ENCODE measurements at regions not wholly inside any gene's neighbourhood (a gene's known extent, or its start where the extent isn't known, plus 50 kb on each side); places are given as distances from the start of the nearest gene placed in this dataset.
A peak's percentile ranks its signal among the peaks of the same experiment; 100 is the strongest.

- H3K36me3 ChIP-seq (ENCODE audit: control insufficient read depth in 2 of 2, extremely low read depth in 1 of 2, insufficient read depth in 2 of 2, low read length in 2 of 2) = no peaks in the 10 kb centered on the region
- POLR2A ChIA-PET = no interaction called here
- no peaks in the 10 kb centered on the region for H4K20me1 ChIP-seq (replicated peaks; ENCODE audit: control insufficient read depth, extremely low read depth, insufficient read depth, low read length)
- H3K4me1 ChIP-seq (ENCODE audit: control insufficient read depth, extremely low read depth, insufficient read depth, low read length) = peaks cover 10% of the 10 kb centered on the region
- BruUV-seq (replicated peaks) = no TSS peak
- no peaks in the 10 kb centered on the region for H3K9me1 ChIP-seq (replicated peaks; ENCODE audit: control insufficient read depth, extremely low read depth, insufficient read depth, low read length)
- no peak overlapping the region for H3K9ac ChIP-seq (replicated peaks; ENCODE audit: extremely low read depth, insufficient read depth, low read length)
- intact Hi-C loops (cut with micrococcal nuclease) (no loop called here), dilution Hi-C loops (cut with MboI; ENCODE audit: extremely low pct_ligation_motif_present, low sequenced_read_pairs) (no loop called here)
- TF ChIP-seq JUN (IDR thresholded peaks at IDR 0.05; ENCODE audit: borderline replicate concordance, insufficient read depth, insufficient read length, low read depth) (no peak), FOS (IDR thresholded peaks at IDR 0.05; ENCODE audit: borderline replicate concordance, insufficient read depth, low read length) (peak; percentile 58), POLR2AphosphoS5 (IDR thresholded peaks at IDR 0.05; ENCODE audit: insufficient read depth, low read depth, low read length) (no peak), GATA2 (IDR thresholded peaks at IDR 0.05; ENCODE audit: insufficient read depth, insufficient read length, low read depth, low read length) (peak; percentile 81)
- no peaks in the 10 kb centered on the region for H3K79me2 ChIP-seq (ENCODE audit: control insufficient read depth, insufficient read depth, low read length)
- peak; percentile 31 for DNase-seq (ENCODE audit: low read depth, low spot score)
- no peak overlapping the region for H3K4me3 ChIP-seq (replicated peaks in 1 of 3; ENCODE audit: insufficient read depth in 1 of 3, low read depth in 1 of 3, low read length in 3 of 3)
- no peak for FAIRE-seq
- no peak overlapping the region for H3K27ac ChIP-seq (ENCODE audit: insufficient read depth, low read depth, low read length)
- H3K9me3 ChIP-seq (replicated peaks; ENCODE audit: control insufficient read depth, insufficient read depth, low read length) = no peaks in the 10 kb centered on the region
- no peaks in the 10 kb centered on the region for H3K27me3 ChIP-seq (ENCODE audit: control insufficient read depth in 2 of 2, insufficient read depth in 2 of 2, low read length in 2 of 2)
- CTCF ChIA-PET = interaction anchor here (0.9 to 1.5 kb wide), 4 partner anchors 16 to 578 kb away, joined by 3 to 4 read pairs (median 4); no protein-coding TSS in a partner anchor
- no peak overlapping the region for H3K4me2 ChIP-seq (ENCODE audit: insufficient read depth, low read length)
- H2AFZ ChIP-seq (ENCODE audit: low read depth, low read length) = no peak overlapping the region
Observed at GRCh38 chr5:107032629-107033028, 638.1 kb downstream of the EFNA5 start.

GRCh38 chr5:107028938-107029337 is 641.8 kb downstream of the EFNA5 start:
- Histone ChIP-seq H3K4me3 (replicated peaks in 1 of 3; ENCODE audit: insufficient read depth in 1 of 3, low read depth in 1 of 3, low read length in 3 of 3) (no peak overlapping the region), H3K79me2 (ENCODE audit: control insufficient read depth, insufficient read depth, low read length) (no peaks in the 10 kb centered on the region), H4K20me1 (replicated peaks; ENCODE audit: control insufficient read depth, extremely low read depth, insufficient read depth, low read length) (no peaks in the 10 kb centered on the region), H3K4me2 (ENCODE audit: insufficient read depth, low read length) (no peak overlapping the region), H3K27me3 (ENCODE audit: control insufficient read depth in 2 of 2, insufficient read depth in 2 of 2, low read length in 2 of 2) (no peaks in the 10 kb centered on the region), H3K36me3 (ENCODE audit: control insufficient read depth in 2 of 2, extremely low read depth in 1 of 2, insufficient read depth in 2 of 2, low read length in 2 of 2) (no peaks in the 10 kb centered on the region), H3K9me1 (replicated peaks; ENCODE audit: control insufficient read depth, extremely low read depth, insufficient read depth, low read length) (no peaks in the 10 kb centered on the region), H3K9me3 (replicated peaks; ENCODE audit: control insufficient read depth, insufficient read depth, low read length) (no peaks in the 10 kb centered on the region), H2AFZ (ENCODE audit: low read depth, low read length) (no peak overlapping the region), H3K27ac (ENCODE audit: insufficient read depth, low read depth, low read length) (no peak overlapping the region), H3K4me1 (ENCODE audit: control insufficient read depth, extremely low read depth, insufficient read depth, low read length) (peaks cover 10% of the 10 kb centered on the region), H3K9ac (replicated peaks; ENCODE audit: extremely low read depth, insufficient read depth, low read length) (no peak overlapping the region)
- TF ChIP-seq JUN (IDR thresholded peaks at IDR 0.05; ENCODE audit: borderline replicate concordance, insufficient read depth, insufficient read length, low read depth) (no peak), GATA2 (IDR thresholded peaks at IDR 0.05; ENCODE audit: insufficient read depth, insufficient read length, low read depth, low read length) (no peak), CTCF (IDR thresholded peaks at IDR 0.05; ENCODE audit: extremely low read depth in 1 of 2, insufficient read depth in 1 of 2, low read depth in 1 of 2, low read length in 2 of 2) (no peak), MYC (IDR thresholded peaks at IDR 0.05; ENCODE audit: low read depth, low read length) (no peak), POLR2A (IDR thresholded peaks at IDR 0.05; ENCODE audit: low read depth, low read length) (no peak), MAX (IDR thresholded peaks at IDR 0.05; ENCODE audit: insufficient read depth, insufficient read length) (no peak)
- no TSS peak for BruUV-seq (replicated peaks)
- dilution Hi-C loops (cut with MboI; ENCODE audit: extremely low pct_ligation_motif_present, low sequenced_read_pairs) (no loop called here), intact Hi-C loops (cut with micrococcal nuclease) (no loop called here)
- DNase-seq (ENCODE audit: low read depth, low spot score) (no peak), FAIRE-seq (no peak)
- ChIA-PET POLR2A (no interaction called here), CTCF (no interaction called here)

Measured in endothelial cell of umbilical vein (primary cell).